Gastroesophageal sphincter (tissue), 4 donors: ENCODE measurements at regions not wholly inside any gene's neighbourhood (a gene's known extent, or its start where the extent isn't known, plus 50 kb on each side); places are given as distances from the start of the nearest gene placed in this dataset.

Experiments used
- ATAC-seq: fragments of 150-250 bp; one replicate; pipeline ENCODE4 v1.9.1; 2016; ENCODE audit warnings: mild to moderate bottlenecking, moderate library complexity
- H3K27ac ChIP-seq, 4 donors: fragments of 200-600 bp; sonication (generic) in 3 of 4; 1 replicate in 3 of 4; 2 replicates in 1 of 4; pipeline ENCODE4 v1.5.1; 2016 to 2019
- H3K27me3 ChIP-seq: fragments of 200-600 bp; sonication (generic); one replicate; pipeline ENCODE4 v1.5.1; 2019
- H3K36me3 ChIP-seq, 2 donors: fragments of 200-600 bp; sonication (generic); one replicate each; pipeline ENCODE4 v1.5.1; 2019; ENCODE audit warnings: control low read depth in 1 of 2
- H3K4me1 ChIP-seq, 3 donors: fragments of 200-600 bp; sonication (generic); 1 replicate in 2 of 3; 2 replicates in 1 of 3; pipeline ENCODE4 v1.5.1; 2016 to 2019; ENCODE audit warnings: control low read depth in 2 of 3
- H3K4me3 ChIP-seq, 2 donors: fragments of 200-600 bp; sonication (generic); one replicate each; pipeline ENCODE4 v1.5.1; 2019; ENCODE audit warnings: mild to moderate bottlenecking in 1 of 2, moderate library complexity in 1 of 2
- H3K9me3 ChIP-seq, 3 donors: fragments of 200-600 bp; sonication (generic); one replicate each; pipeline ENCODE4 v1.5.1; 2017 to 2019; ENCODE audit warnings: control low read depth in 2 of 3
- EP300 ChIP-seq: sonication (generic); formaldehyde crosslinking; IDR thresholded peaks from one replicate; pipeline ENCODE4 v1.6.1; 2017; ENCODE audit warnings: antibody characterized with exemption, mild to moderate bottlenecking
- POLR2A ChIP-seq, 2 donors: fragments of 450-650 bp; IDR thresholded peaks; one replicate each; pipeline ENCODE4 v1.6.1; 2017; ENCODE audit warnings: antibody characterized with exemption in 2 of 2, mild to moderate bottlenecking in 2 of 2, moderate library complexity in 1 of 2
- POLR2AphosphoS5 ChIP-seq: sonication (generic); formaldehyde crosslinking; IDR thresholded peaks from one replicate; pipeline ENCODE4 v1.6.1; 2017; ENCODE audit warnings: antibody characterized with exemption
- WGBS, 2 donors: methylation state at CpG; one replicate each; pipeline ENCODE4 v1.1.5; 2018; ENCODE audit warnings: low coverage in 1 of 2; 5-methylcytosine and 5-hydroxymethylcytosine counted together
- TF ChIP-seq, protein P1 (sequence below), 4 experiments: fragments of 200-600 bp in 2 of 4; fragments of 450-650 bp in 2 of 4; sonication (generic) in 1 of 4; IDR thresholded peaks; one replicate each; pipeline ENCODE4 v1.5.1; 2017 to 2019; ENCODE audit warnings: antibody characterized with exemption in 4 of 4, mild to moderate bottlenecking in 2 of 4, moderate library complexity in 2 of 4

DNA sequence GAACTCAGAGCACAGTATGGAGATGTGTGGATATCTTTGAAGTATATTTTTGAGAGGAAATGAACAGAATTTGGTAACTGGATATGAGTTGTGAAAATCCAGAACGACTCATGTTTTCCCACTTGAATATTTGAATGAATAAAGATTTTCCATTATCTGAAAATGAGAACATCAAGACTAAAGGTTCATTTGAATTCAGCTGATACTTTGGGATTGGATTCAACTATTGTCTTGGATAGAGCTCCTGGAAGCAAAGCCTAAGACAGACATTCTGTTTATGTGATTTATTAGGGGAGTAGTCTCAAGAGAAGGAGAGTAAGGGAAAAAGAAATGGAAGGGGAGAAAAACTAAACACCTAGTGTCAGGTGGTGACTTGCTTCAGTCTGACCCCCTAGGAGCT, 256.0 kb upstream of the LYPLAL1 start:
- H3K27me3 ChIP-seq: no peaks in the 10 kb centered on the region
- ATAC-seq: no peak
- no peaks in the 10 kb centered on the region for H3K4me1 ChIP-seq
- H3K4me3 ChIP-seq: no peak overlapping the region
- H3K27ac ChIP-seq: no peak overlapping the region
- no peaks in the 10 kb centered on the region for H3K36me3 ChIP-seq
- TF ChIP-seq POLR2A (IDR thresholded peaks at IDR 0.05): no peak
- TF ChIP-seq EP300: no peak
- no peaks in the 10 kb centered on the region for H3K9me3 ChIP-seq
- WGBS, 2 donors: 25 to 75% methylated on average over 1 of the region's 1 CpG

DNA sequence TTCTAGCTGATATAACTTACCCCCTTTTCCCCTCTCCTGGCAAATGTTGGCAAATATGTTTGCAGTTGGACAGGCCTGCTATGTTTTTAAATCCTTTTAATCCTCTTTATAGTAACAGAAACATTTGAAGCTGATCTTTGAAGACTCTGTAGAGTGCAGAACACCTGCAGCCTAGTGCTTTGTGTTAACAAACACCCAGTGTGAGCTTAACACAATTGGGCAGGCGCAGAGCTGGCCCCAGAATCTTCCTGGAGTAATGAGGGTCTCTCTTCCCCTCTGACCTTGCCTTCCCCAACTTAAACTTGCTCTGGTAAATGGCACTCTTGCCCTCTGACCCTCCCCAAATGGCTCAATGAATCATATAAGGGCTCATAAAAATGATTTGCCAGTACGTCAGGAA, 247.9 kb upstream of the LYPLAL1 start:
- ATAC-seq: no peak
- TF ChIP-seq EP300 (no peak), POLR2A (IDR thresholded peaks at IDR 0.05) (no peak), POLR2AphosphoS5 (no peak)
- TF ChIP-seq, protein P1, sequence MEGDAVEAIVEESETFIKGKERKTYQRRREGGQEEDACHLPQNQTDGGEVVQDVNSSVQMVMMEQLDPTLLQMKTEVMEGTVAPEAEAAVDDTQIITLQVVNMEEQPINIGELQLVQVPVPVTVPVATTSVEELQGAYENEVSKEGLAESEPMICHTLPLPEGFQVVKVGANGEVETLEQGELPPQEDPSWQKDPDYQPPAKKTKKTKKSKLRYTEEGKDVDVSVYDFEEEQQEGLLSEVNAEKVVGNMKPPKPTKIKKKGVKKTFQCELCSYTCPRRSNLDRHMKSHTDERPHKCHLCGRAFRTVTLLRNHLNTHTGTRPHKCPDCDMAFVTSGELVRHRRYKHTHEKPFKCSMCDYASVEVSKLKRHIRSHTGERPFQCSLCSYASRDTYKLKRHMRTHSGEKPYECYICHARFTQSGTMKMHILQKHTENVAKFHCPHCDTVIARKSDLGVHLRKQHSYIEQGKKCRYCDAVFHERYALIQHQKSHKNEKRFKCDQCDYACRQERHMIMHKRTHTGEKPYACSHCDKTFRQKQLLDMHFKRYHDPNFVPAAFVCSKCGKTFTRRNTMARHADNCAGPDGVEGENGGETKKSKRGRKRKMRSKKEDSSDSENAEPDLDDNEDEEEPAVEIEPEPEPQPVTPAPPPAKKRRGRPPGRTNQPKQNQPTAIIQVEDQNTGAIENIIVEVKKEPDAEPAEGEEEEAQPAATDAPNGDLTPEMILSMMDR (IDR thresholded peaks at IDR 0.05): no peak
- WGBS, 2 donors: 57 to 65% methylated on average over 1 to 2 of the region's 2 CpGs
- H3K36me3 ChIP-seq: no peaks in the 10 kb centered on the region
- no peaks in the 10 kb centered on the region for H3K4me1 ChIP-seq
- no peak overlapping the region for H3K27ac ChIP-seq
- H3K9me3 ChIP-seq: no peaks in the 10 kb centered on the region
- H3K4me3 ChIP-seq: no peak overlapping the region
- H3K27me3 ChIP-seq: no peaks in the 10 kb centered on the region

- Histone ChIP-seq H3K4me1 (no peaks in the 10 kb centered on the region), H3K27ac (no peak overlapping the region), H3K36me3 (no peaks in the 10 kb centered on the region), H3K4me3 (no peak overlapping the region), H3K27me3 (no peaks in the 10 kb centered on the region), H3K9me3 (no peaks in the 10 kb centered on the region)
- WGBS, 2 donors: 70 to 100% methylated on average over 2 of the region's 2 CpGs
- TF ChIP-seq POLR2AphosphoS5 (no peak), EP300 (no peak), POLR2A (IDR thresholded peaks at IDR 0.05) (no peak)
- TF ChIP-seq, protein P1 (IDR thresholded peaks at IDR 0.05): no peak
- no peak for ATAC-seq
These were observed 247.0 kb upstream of the LYPLAL1 start for GRCh38 chr1:218926631-218927030.

DNA sequence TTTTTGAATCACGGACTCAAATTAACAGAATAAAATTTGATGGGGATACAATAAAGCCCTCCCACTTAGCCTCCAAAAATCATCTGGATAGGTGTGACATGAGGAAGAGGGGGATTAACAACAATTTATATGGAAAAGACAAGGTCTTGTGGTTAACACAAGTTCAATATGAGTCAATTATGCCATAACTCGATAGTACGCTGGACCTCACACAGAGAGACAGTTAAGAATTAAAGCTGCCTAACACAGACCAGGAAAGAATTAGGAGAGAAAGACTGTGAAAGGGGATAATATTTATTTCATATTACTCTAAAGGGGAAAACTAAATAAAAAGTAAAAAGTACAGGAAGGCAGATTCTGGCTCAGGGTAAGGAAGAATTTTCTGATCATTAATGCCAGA, 243.7 kb upstream of the LYPLAL1 start:
- 78 to 100% methylated on average over 3 of the region's 3 CpGs for WGBS, 2 donors
- peaks cover 0 to under 1% (median 0%) of the 10 kb centered on the region in 3 donors for H3K9me3 ChIP-seq
- H3K36me3 ChIP-seq: no peaks in the 10 kb centered on the region
- H3K27me3 ChIP-seq: no peaks in the 10 kb centered on the region
- ATAC-seq: no peak
- no peaks in the 10 kb centered on the region for H3K4me1 ChIP-seq
- H3K4me3 ChIP-seq: no peak overlapping the region
- no peak overlapping the region for H3K27ac ChIP-seq
- TF ChIP-seq POLR2A (IDR thresholded peaks at IDR 0.05) (no peak), POLR2AphosphoS5 (no peak), EP300 (no peak)
- TF ChIP-seq, protein P1 (IDR thresholded peaks at IDR 0.05): no peak

DNA sequence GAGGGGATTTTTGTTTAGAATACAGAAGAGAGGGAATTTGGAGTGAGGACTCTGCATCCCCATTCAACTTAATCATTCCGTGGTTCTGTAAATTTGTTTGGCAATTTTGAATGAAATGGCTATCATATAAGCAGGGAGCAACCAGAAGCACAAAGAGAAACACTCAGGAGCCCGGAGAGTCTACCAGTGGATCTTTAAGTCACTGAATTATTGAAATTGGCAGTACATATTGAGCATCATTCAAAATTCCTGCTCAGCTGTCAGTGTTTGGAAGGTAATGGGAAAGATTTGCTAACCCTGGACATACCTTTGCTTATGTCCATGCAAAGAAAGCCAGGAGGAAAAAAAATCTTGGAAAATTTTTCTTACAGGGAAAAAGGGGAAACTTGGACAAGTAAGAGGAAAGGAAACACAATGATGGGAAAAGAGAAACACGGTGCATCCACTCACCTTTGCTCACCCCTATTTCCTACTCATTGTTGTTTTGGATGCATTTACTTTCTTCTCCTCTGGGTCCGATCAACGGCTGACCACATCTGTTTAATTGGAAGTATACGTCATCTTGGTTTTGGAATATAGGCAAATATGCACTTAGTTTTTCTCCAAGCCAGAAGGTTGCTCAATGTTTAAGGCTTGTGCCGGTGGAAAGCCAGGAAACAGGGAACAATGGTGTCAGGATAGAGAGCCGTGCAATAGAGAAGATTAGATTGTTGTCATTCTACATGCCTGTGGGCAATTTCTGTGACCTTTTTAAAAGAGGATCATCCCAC, 243.0 kb upstream of the LYPLAL1 start:
- 48 to 54% methylated on average over 7 to 8 of the region's 8 CpGs for WGBS, 2 donors
- Histone ChIP-seq H3K27me3 (no peaks in the 10 kb centered on the region), H3K4me1 (no peaks in the 10 kb centered on the region), H3K9me3 (peaks cover 0 to 7% (median 0%) of the 10 kb centered on the region in 3 donors), H3K36me3 (no peaks in the 10 kb centered on the region), H3K27ac (no peak overlapping the region), H3K4me3 (no peak overlapping the region)
- ATAC-seq: peak; percentile 28
- TF ChIP-seq POLR2AphosphoS5: no peak

DNA sequence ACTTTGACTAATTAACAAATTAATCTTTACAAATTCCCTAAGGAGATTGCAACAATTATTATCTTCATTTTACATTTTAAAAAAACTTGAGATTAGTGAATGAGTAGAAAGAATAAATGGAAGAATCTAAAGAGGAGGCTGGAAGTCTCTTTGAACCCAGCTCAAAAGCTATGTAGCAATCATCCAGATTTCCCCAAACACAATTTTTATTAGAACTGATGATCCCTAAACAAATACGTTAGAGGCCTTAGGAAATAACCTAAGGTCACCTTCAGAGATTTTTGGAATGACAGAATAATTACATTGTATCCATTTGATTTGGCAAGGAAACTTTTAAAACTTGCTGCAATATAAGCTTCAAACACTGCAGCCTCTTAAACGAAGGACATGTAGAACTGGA, 242.4 kb upstream of the LYPLAL1 start:
- no peak for ATAC-seq
- WGBS, 2 donors: 73 to 77% methylated on average over 2 of the region's 2 CpGs
- no peak for TF ChIP-seq POLR2A (IDR thresholded peaks at IDR 0.05)
- TF ChIP-seq, protein P1 (IDR thresholded peaks at IDR 0.05): no peak
- no peak for TF ChIP-seq EP300
- TF ChIP-seq POLR2AphosphoS5: no peak
- Histone ChIP-seq H3K9me3 (peaks cover 0 to 13% (median 0%) of the 10 kb centered on the region in 3 donors), H3K4me1 (no peaks in the 10 kb centered on the region), H3K36me3 (no peaks in the 10 kb centered on the region), H3K27ac (no peak overlapping the region), H3K4me3 (no peak overlapping the region), H3K27me3 (no peaks in the 10 kb centered on the region)
